HCT116 (cell line): ENCODE measurements at regions not wholly inside any gene's neighbourhood (a gene's known extent, or its start where the extent isn't known, plus 50 kb on each side); places are given as distances from the start of the nearest gene placed in this dataset.

Experiments used
- CEBPB ChIP-seq: IDR thresholded peaks from 2 replicates; pipeline ENCODE4 v1.6.1; 2012; ENCODE audit warnings: low read depth
- CTCF ChIP-seq, 3 experiments: fragments of 200-600 bp in 1 of 3; sonication (generic) in 1 of 3; IDR thresholded peaks in 2 of 3; conservative IDR thresholded peaks in 1 of 3; 2 replicates each; pipeline ENCODE4 v1.5.1; 2012 to 2017; ENCODE audit warnings: low read depth in 2 of 3, low read length in 2 of 3, antibody characterized with exemption in 1 of 3, borderline replicate concordance in 1 of 3, control low read depth in 1 of 3, mild to moderate bottlenecking in 1 of 3, mixed read lengths in 1 of 3, mixed run types in 1 of 3, moderate library complexity in 1 of 3; ENCODE audit not compliant: insufficient read depth in 1 of 3
- EGR1 ChIP-seq: IDR thresholded peaks from 2 replicates; pipeline ENCODE4 v1.6.1; 2012; ENCODE audit warnings: low read depth
- EZH2 ChIP-seq: fragments of 200-600 bp; sonication (generic); IDR thresholded peaks from 2 replicates; pipeline ENCODE4 v1.6.1; 2017; ENCODE audit warnings: antibody characterized with exemption, mixed run types
- POLR2A ChIP-seq: IDR thresholded peaks from 2 replicates; pipeline ENCODE4 v1.7.0; 2011; ENCODE audit warnings: borderline replicate concordance; ENCODE audit not compliant: insufficient read depth, insufficient read length; ENCODE audit errors: extremely low read depth
- POLR2AphosphoS5 ChIP-seq: IDR thresholded peaks from 2 replicates; pipeline ENCODE4 v1.6.1; 2011; ENCODE audit warnings: mild to moderate bottlenecking, low read depth, low read length, moderate library complexity
- SP1 ChIP-seq: IDR thresholded peaks from 2 replicates; pipeline ENCODE4 v1.6.1; 2012; ENCODE audit warnings: low read depth
- TCF7L2 ChIP-seq: IDR thresholded peaks from 2 replicates; pipeline ENCODE4 v1.7.0; 2011; ENCODE audit warnings: borderline replicate concordance, inconsistent platforms; ENCODE audit not compliant: insufficient read depth, insufficient read length; ENCODE audit errors: extremely low read depth
- ZNF274 ChIP-seq: fragments of 200-500 bp; sonication (Bioruptor generic); IDR thresholded peaks from 2 replicates; pipeline ENCODE4 v1.6.1; 2014; ENCODE audit warnings: mild to moderate bottlenecking, low read depth, low read length, inconsistent platforms

- TF ChIP-seq CTCF (IDR thresholded peaks at IDR 0.05 in 2 of 3, conservative IDR thresholded peaks at IDR 0.05 in 1 of 3; ENCODE audit: borderline replicate concordance in 1 of 3, insufficient read depth in 1 of 3, low read depth in 2 of 3, low read length in 2 of 3) (no peak), EGR1 (no peak), ZNF274 (no peak), CEBPB (no peak), POLR2A (no peak), POLR2AphosphoS5 (no peak), SP1 (no peak), TCF7L2 (no peak), EZH2 (no peak)
These were observed 243.3 kb upstream of the AVPR1A start for GRCh38 chr12:63394349-63394748.
